Lower leg skin (tissue), 4 donors: ENCODE measurements at regions not wholly inside any gene's neighbourhood (a gene's known extent, or its start where the extent isn't known, plus 50 kb on each side); places are given as distances from the start of the nearest gene placed in this dataset.

Source experiments
- DNase-seq, 2 donors: peaks; one replicate each; pipeline ENCODE4 v3.0.0-alpha.2; 2019; ENCODE audit warnings: low spot score in 2 of 2
- H3K4me3 ChIP-seq: fragments of 200-600 bp; sonication (generic); 2 replicates; pipeline ENCODE4 v1.5.1; 2017; ENCODE audit warnings: mild to moderate bottlenecking, low read depth; ENCODE audit not compliant: poor library complexity, severe bottlenecking
- POLR2A ChIP-seq, 2 donors: fragments of 450-650 bp; IDR thresholded peaks; one replicate each; pipeline ENCODE4 v1.6.1; 2016 to 2017; ENCODE audit warnings: antibody characterized with exemption in 2 of 2, mild to moderate bottlenecking in 1 of 2, moderate library complexity in 1 of 2
- WGBS, 2 donors: methylation state at CpG; one replicate each; pipeline ENCODE4 v1.1.5; 2018; 5-methylcytosine and 5-hydroxymethylcytosine counted together
- intact Hi-C: fragments of 100-400 bp; cut with DNase I; formaldehyde crosslinking; loops from one replicate; pipeline ENCODE4 v1.15.0; 2023; ENCODE audit warnings: low total_unique reads
- TF ChIP-seq, protein P1 (sequence below), 3 donors: fragments of 450-650 bp; IDR thresholded peaks; one replicate each; pipeline ENCODE4 v1.5.1; 2016; ENCODE audit warnings: antibody characterized with exemption in 3 of 3, mild to moderate bottlenecking in 3 of 3, moderate library complexity in 2 of 3

GRCh38 chr20:55471052-55472006 is 534.0 kb downstream of the CBLN4 start:
- intact Hi-C loops, result no loop called here
- no peak for DNase-seq
- WGBS, 2 donors, result 53 to 63% methylated on average over 7 of the region's 7 CpGs
- no peak overlapping the region for H3K4me3 ChIP-seq
- TF ChIP-seq POLR2A (IDR thresholded peaks at IDR 0.05), result no peak
- TF ChIP-seq, protein P1, sequence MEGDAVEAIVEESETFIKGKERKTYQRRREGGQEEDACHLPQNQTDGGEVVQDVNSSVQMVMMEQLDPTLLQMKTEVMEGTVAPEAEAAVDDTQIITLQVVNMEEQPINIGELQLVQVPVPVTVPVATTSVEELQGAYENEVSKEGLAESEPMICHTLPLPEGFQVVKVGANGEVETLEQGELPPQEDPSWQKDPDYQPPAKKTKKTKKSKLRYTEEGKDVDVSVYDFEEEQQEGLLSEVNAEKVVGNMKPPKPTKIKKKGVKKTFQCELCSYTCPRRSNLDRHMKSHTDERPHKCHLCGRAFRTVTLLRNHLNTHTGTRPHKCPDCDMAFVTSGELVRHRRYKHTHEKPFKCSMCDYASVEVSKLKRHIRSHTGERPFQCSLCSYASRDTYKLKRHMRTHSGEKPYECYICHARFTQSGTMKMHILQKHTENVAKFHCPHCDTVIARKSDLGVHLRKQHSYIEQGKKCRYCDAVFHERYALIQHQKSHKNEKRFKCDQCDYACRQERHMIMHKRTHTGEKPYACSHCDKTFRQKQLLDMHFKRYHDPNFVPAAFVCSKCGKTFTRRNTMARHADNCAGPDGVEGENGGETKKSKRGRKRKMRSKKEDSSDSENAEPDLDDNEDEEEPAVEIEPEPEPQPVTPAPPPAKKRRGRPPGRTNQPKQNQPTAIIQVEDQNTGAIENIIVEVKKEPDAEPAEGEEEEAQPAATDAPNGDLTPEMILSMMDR (IDR thresholded peaks at IDR 0.05), result no peak

DNA sequence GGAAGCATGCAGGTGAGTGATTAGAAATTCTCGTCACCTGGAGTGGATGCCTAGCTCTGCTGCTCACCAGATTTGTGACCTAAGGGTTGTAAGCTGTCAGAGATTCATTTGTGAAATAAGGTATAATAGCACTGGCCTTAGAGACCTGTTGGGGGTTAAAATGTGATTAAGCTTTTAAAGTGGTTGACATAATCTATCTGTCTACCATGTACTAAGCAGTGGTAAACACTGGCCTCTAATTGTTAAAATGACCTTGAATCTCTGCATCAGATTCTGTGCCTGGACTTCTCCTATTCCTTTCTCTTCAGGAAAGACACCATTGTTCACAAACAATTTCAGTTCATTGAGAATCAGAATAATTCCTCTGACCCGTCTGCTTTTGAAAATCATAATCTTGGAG is 536.2 kb downstream of the CBLN4 start:
- 73 to 89% methylated on average over 2 of the region's 2 CpGs for WGBS, 2 donors
- intact Hi-C loops, result no loop called here
- DNase-seq, result no peak
- TF ChIP-seq, protein P1 (IDR thresholded peaks at IDR 0.05), result no peak
- no peak for TF ChIP-seq POLR2A (IDR thresholded peaks at IDR 0.05)
- H3K4me3 ChIP-seq, result no peak overlapping the region

GRCh38 chr20:55461519-55461918 is 543.8 kb downstream of the CBLN4 start:
- no peak for DNase-seq
- 92 to 97% methylated on average over 8 of the region's 8 CpGs for WGBS, 2 donors
- TF ChIP-seq, protein P1 (IDR thresholded peaks at IDR 0.05), result no peak
- no peak for TF ChIP-seq POLR2A (IDR thresholded peaks at IDR 0.05)
- no peak overlapping the region for H3K4me3 ChIP-seq
- intact Hi-C loops, result no loop called here

GRCh38 chr20:55456316-55456940 is 548.9 kb downstream of the CBLN4 start:
- intact Hi-C loops, result no loop called here
- TF ChIP-seq, protein P1 (IDR thresholded peaks at IDR 0.05), result no peak
- no peak for TF ChIP-seq POLR2A (IDR thresholded peaks at IDR 0.05)
- no peak overlapping the region for H3K4me3 ChIP-seq
- WGBS, 2 donors, result 69 to 78% methylated on average over 1 of the region's 1 CpG
- DNase-seq, result no peak

GRCh38 chr20:55449091-55449490 is 556.2 kb downstream of the CBLN4 start:
- TF ChIP-seq POLR2A (IDR thresholded peaks at IDR 0.05), result no peak
- TF ChIP-seq, protein P1 (IDR thresholded peaks at IDR 0.05), result no peak
- WGBS, 2 donors, result 74 to 78% methylated on average over 1 of the region's 1 CpG
- H3K4me3 ChIP-seq, result no peak overlapping the region
- intact Hi-C loops, result no loop called here
- no peak for DNase-seq
